ENCODE measurements at regions not wholly inside any gene's neighbourhood (a gene's known extent, or its start where the extent isn't known, plus 50 kb on each side); places are given as distances from the start of the nearest gene placed in this dataset.
"Not testable (repeated sequence)": the region's sequence is repeated elsewhere in the genome, so short reads cannot be mapped to it uniquely, and the experiment has no call there.

- no peak for DNase-seq (ENCODE audit: low read depth)
Measured at GRCh38 chr11:112310848-112311247, 50.2 kb upstream of the PLET1 start.

GRCh38 chr11:112315057-112315720 lies 54.5 kb upstream of the PLET1 start:
- no peak for DNase-seq (ENCODE audit: low read depth)

GRCh38 chr11:112315861-112316739 lies 55.4 kb upstream of the PLET1 start:
- DNase-seq (ENCODE audit: low read depth) = no peak

- DNase-seq (ENCODE audit: low read depth) = no peak
Measured at GRCh38 chr11:112316971-112317370, 56.3 kb upstream of the PLET1 start.

- DNase-seq (ENCODE audit: low read depth) = no peak
Measured at GRCh38 chr11:112318184-112318591, 57.5 kb upstream of the PLET1 start.

GRCh38 chr11:112318661-112319060 lies 58.0 kb upstream of the PLET1 start:
- DNase-seq (ENCODE audit: low read depth) = no peak

- no peak for DNase-seq (ENCODE audit: low read depth)
Measured at GRCh38 chr11:112320668-112321067, 60.0 kb upstream of the PLET1 start.

- no peak for DNase-seq (ENCODE audit: low read depth)
Measured at GRCh38 chr11:112321501-112322172, 61.0 kb upstream of the PLET1 start.

GRCh38 chr11:112322173-112322790 lies 61.6 kb upstream of the PLET1 start:
- DNase-seq (ENCODE audit: low read depth) = no peak

GRCh38 chr11:112334381-112334780 lies 73.7 kb upstream of the PLET1 start:
- no peak for DNase-seq (ENCODE audit: low read depth)

GRCh38 chr11:112336356-112336886 lies 75.8 kb upstream of the PLET1 start:
- no peak for DNase-seq (ENCODE audit: low read depth)

- DNase-seq (ENCODE audit: low read depth) = no peak
Measured at GRCh38 chr11:112339566-112339965, 78.9 kb upstream of the PLET1 start.

- DNase-seq (ENCODE audit: low read depth) = no peak
Measured at GRCh38 chr11:112343368-112344039, 82.8 kb upstream of the PLET1 start.

- DNase-seq (ENCODE audit: low read depth) = no peak
Measured at GRCh38 chr11:112344040-112344413, 83.4 kb upstream of the PLET1 start.

- no peak for DNase-seq (ENCODE audit: low read depth)
Measured at GRCh38 chr11:112345166-112345565, 84.5 kb upstream of the PLET1 start.

- no peak for DNase-seq (ENCODE audit: low read depth)
Measured at GRCh38 chr11:112345706-112346105, 85.0 kb upstream of the PLET1 start.

- no peak for DNase-seq (ENCODE audit: low read depth)
Measured at GRCh38 chr11:112346586-112346985, 85.9 kb upstream of the PLET1 start.

GRCh38 chr11:112348480-112349029 lies 87.9 kb upstream of the PLET1 start:
- no peak for DNase-seq (ENCODE audit: low read depth)

GRCh38 chr11:112351423-112351822 lies 90.8 kb upstream of the PLET1 start:
- DNase-seq (ENCODE audit: low read depth) = not testable (repeated sequence)

- no peak for DNase-seq (ENCODE audit: low read depth)
Measured at GRCh38 chr11:112352907-112353306, 92.2 kb upstream of the PLET1 start.

GRCh38 chr11:112354364-112354763 lies 93.7 kb upstream of the PLET1 start:
- DNase-seq (ENCODE audit: low read depth) = no peak

All from stimulated activated CD8-positive, alpha-beta memory T cell treated with anti-CD3 and anti-CD28 coated beads, Interleukin-12 subunit alpha, Interleukin-12 subunit beta, amount 100 ng/mL, for 1 hour (primary cell).